GM21717 (cell line): ENCODE measurements at regions not wholly inside any gene's neighbourhood (a gene's known extent, or its start where the extent isn't known, plus 50 kb on each side); places are given as distances from the start of the nearest gene placed in this dataset.

Experiments
- ATAC-seq: cut with Tn5 transposase; IDR thresholded peaks from one replicate; pipeline ENCODE4 v1.9.1; 2021; ENCODE audit warnings: mild to moderate bottlenecking, moderate library complexity; ENCODE audit not compliant: unreplicated experiment

GRCh38 chr22:48906216-48906835 lies 921.3 kb downstream of the BRD1 start:
- ATAC-seq = no peak

- no peak for ATAC-seq
Measured at GRCh38 chr22:48905206-48905975, 922.3 kb downstream of the BRD1 start.

GRCh38 chr22:48902983-48903650 lies 924.6 kb downstream of the BRD1 start:
- ATAC-seq = no peak

GRCh38 chr22:48902001-48902869 lies 925.4 kb downstream of the BRD1 start:
- ATAC-seq = no peak

- no peak for ATAC-seq
Measured at GRCh38 chr22:48901324-48901723, 926.3 kb downstream of the BRD1 start.

GRCh38 chr22:48900626-48901025 lies 927.0 kb downstream of the BRD1 start:
- ATAC-seq = no peak

- ATAC-seq = no peak
Measured at GRCh38 chr22:48900327-48900597, 927.4 kb downstream of the BRD1 start.

- no peak for ATAC-seq
Measured at GRCh38 chr22:48899523-48900326, 927.9 kb downstream of the BRD1 start.

GRCh38 chr22:48898524-48899250 lies 929.0 kb downstream of the BRD1 start:
- ATAC-seq = no peak

- ATAC-seq = no peak
Measured at GRCh38 chr22:48897645-48898370, 929.9 kb downstream of the BRD1 start.

GRCh38 chr22:48896766-48897644 lies 930.7 kb downstream of the BRD1 start:
- ATAC-seq = no peak

- ATAC-seq = no peak
Measured at GRCh38 chr22:48895831-48896765, 931.6 kb downstream of the BRD1 start.

GRCh38 chr22:48895336-48895735 lies 932.3 kb downstream of the BRD1 start:
- no peak for ATAC-seq

- no peak for ATAC-seq
Measured at GRCh38 chr22:48894804-48895250, 932.8 kb downstream of the BRD1 start.

- no peak for ATAC-seq
Measured at GRCh38 chr22:48894064-48894671, 933.5 kb downstream of the BRD1 start.

- no peak for ATAC-seq
Measured at GRCh38 chr22:48893288-48894063, 934.2 kb downstream of the BRD1 start.
